Endodermal cell (in vitro differentiated cells): ENCODE measurements at regions not wholly inside any gene's neighbourhood (a gene's known extent, or its start where the extent isn't known, plus 50 kb on each side); places are given as distances from the start of the nearest gene placed in this dataset.
"Not testable (repeated sequence)": the region's sequence is repeated elsewhere in the genome, so short reads cannot be mapped to it uniquely, and the experiment has no call there.

Experiments
- DNase-seq: peaks from one replicate; pipeline ENCODE4 v3.0.0-alpha.2; 2017
- H3K27ac ChIP-seq: 2 replicates; pipeline ENCODE4 v1.5.1; 2013; ENCODE audit warnings: mild to moderate bottlenecking, low read depth, low read length, moderate library complexity
- H3K27me3 ChIP-seq: 2 replicates; pipeline ENCODE4 v1.6.1; 2013; ENCODE audit warnings: mild to moderate bottlenecking, low read length, moderate library complexity; ENCODE audit not compliant: insufficient read depth, control insufficient read depth, poor library complexity, severe bottlenecking
- H3K36me3 ChIP-seq: 2 replicates; pipeline ENCODE4 v1.7.0; 2013; ENCODE audit warnings: mild to moderate bottlenecking, low read length, moderate library complexity; ENCODE audit not compliant: control insufficient read depth, insufficient read depth
- H3K4me1 ChIP-seq: one replicate; pipeline ENCODE4 v1.7.0; 2013; ENCODE audit warnings: low read length; ENCODE audit not compliant: control insufficient read depth, insufficient read depth
- H3K4me3 ChIP-seq: 2 replicates; pipeline ENCODE4 v1.5.1; 2013; ENCODE audit warnings: mild to moderate bottlenecking, low read length, moderate library complexity
- H3K9ac ChIP-seq: 2 replicates; pipeline ENCODE4 v1.6.1; 2013; ENCODE audit warnings: mild to moderate bottlenecking, low read length, moderate library complexity; ENCODE audit not compliant: poor library complexity, severe bottlenecking; ENCODE audit errors: extremely low read depth
- H3K9me3 ChIP-seq: 2 replicates; pipeline ENCODE4 v1.6.1; 2013; ENCODE audit warnings: mild to moderate bottlenecking, low read length, moderate library complexity; ENCODE audit not compliant: control insufficient read depth
- H3K27ac Mint-ChIP-seq: 2 replicates; pipeline ENCODE4 v1.8.0; 2020; ENCODE audit warnings: mixed read lengths
- H3K27me3 Mint-ChIP-seq: 2 replicates; pipeline ENCODE4 v1.8.0; 2021; ENCODE audit warnings: mild to moderate bottlenecking, mixed read lengths; ENCODE audit not compliant: insufficient read depth
- H3K36me3 Mint-ChIP-seq: 2 replicates; pipeline ENCODE4 v1.8.0; 2020; ENCODE audit warnings: low read depth, mixed read lengths
- H3K4me1 Mint-ChIP-seq: 2 replicates; pipeline ENCODE4 v1.8.0; 2020; ENCODE audit warnings: mixed read lengths
- H3K4me3 Mint-ChIP-seq: 2 replicates; pipeline ENCODE4 v1.8.0; 2020; ENCODE audit warnings: mild to moderate bottlenecking, moderate library complexity, mixed read lengths
- H3K9me3 Mint-ChIP-seq: 2 replicates; pipeline ENCODE4 v1.8.0; 2020; ENCODE audit warnings: mild to moderate bottlenecking, mixed read lengths
- CTCF ChIP-seq: fragments of 200-600 bp; sonication (generic); conservative IDR thresholded peaks from 2 replicates; pipeline ENCODE4 v1.5.0; 2021; ENCODE audit warnings: antibody characterized with exemption, mild to moderate bottlenecking
- WGBS, 2 experiments: methylation state at CpG; one replicate each; pipeline versions ENCODE4 v1.1.5 to v1.1.7; 2013; ENCODE audit warnings: missing lambda C conversion rate in 2 of 2, mixed read lengths in 1 of 2; ENCODE audit not compliant: insufficient coverage in 1 of 2, insufficient read length in 1 of 2; 5-methylcytosine and 5-hydroxymethylcytosine counted together

GRCh38 chr2:64923385-64923710 lies 65.9 kb upstream of the SLC1A4 start:
- H3K9me3 Mint-ChIP-seq: peaks cover 31% of the 10 kb centered on the region
- H3K27ac ChIP-seq: no peak overlapping the region

GRCh38 chr2:64924170-64924934 lies 64.8 kb upstream of the SLC1A4 start:
- WGBS, 2 experiments: 86 to 89% methylated on average over 5 to 6 of the region's 6 CpGs
- H3K4me1 Mint-ChIP-seq: peaks cover 6% of the 10 kb centered on the region

More at GRCh38 chr2:64923385-64923710, 65.9 kb upstream of the SLC1A4 start:
- no peak for TF ChIP-seq CTCF
- Histone ChIP-seq H3K9me3 (peaks cover 9% of the 10 kb centered on the region), H3K9ac (no peak overlapping the region), H3K4me3 (no peak overlapping the region), H3K27me3 (no peaks in the 10 kb centered on the region), H3K36me3 (no peaks in the 10 kb centered on the region), H3K4me1 (no peaks in the 10 kb centered on the region)
- no peak overlapping the region for H3K27ac Mint-ChIP-seq
- DNase-seq: no peak
- H3K4me3 Mint-ChIP-seq: no peak overlapping the region
- H3K4me1 Mint-ChIP-seq: peaks cover 6% of the 10 kb centered on the region
- WGBS, 2 experiments: 86 to 100% methylated on average over 1 to 2 of the region's 2 CpGs
- no peaks in the 10 kb centered on the region for H3K27me3 Mint-ChIP-seq
- peaks cover 3% of the 10 kb centered on the region for H3K36me3 Mint-ChIP-seq

GRCh38 chr2:64925930-64926722 lies 63.1 kb upstream of the SLC1A4 start:
- not testable (repeated sequence) for H3K27ac Mint-ChIP-seq, H3K27ac ChIP-seq, H3K4me1 ChIP-seq, H3K27me3 ChIP-seq, H3K27me3 Mint-ChIP-seq, H3K36me3 Mint-ChIP-seq, H3K4me1 Mint-ChIP-seq, H3K4me3 ChIP-seq, H3K36me3 ChIP-seq, H3K9me3 ChIP-seq, H3K9ac ChIP-seq, H3K4me3 Mint-ChIP-seq, DNase-seq
- WGBS, 2 experiments: 90 to 92% methylated on average over 2 of the region's 2 CpGs
- peaks cover 28% of the 10 kb centered on the region for H3K9me3 Mint-ChIP-seq

More at GRCh38 chr2:64924170-64924934, 64.8 kb upstream of the SLC1A4 start:
- H3K36me3 ChIP-seq: no peaks in the 10 kb centered on the region
- Mint-ChIP-seq H3K4me3 (no peak overlapping the region), H3K27me3 (no peaks in the 10 kb centered on the region), H3K27ac (no peak overlapping the region), H3K36me3 (peaks cover 3% of the 10 kb centered on the region), H3K9me3 (peaks cover 28% of the 10 kb centered on the region)
- H3K4me1 ChIP-seq: no peaks in the 10 kb centered on the region
- no peaks in the 10 kb centered on the region for H3K9me3 ChIP-seq
- H3K4me3 ChIP-seq: no peak overlapping the region
- no peak for TF ChIP-seq CTCF
- DNase-seq: no peak
- no peak overlapping the region for H3K27ac ChIP-seq
- no peak overlapping the region for H3K9ac ChIP-seq
- H3K27me3 ChIP-seq: no peaks in the 10 kb centered on the region
